ENCODE measurements at regions not wholly inside any gene's neighbourhood (a gene's known extent, or its start where the extent isn't known, plus 50 kb on each side); places are given as distances from the start of the nearest gene placed in this dataset.

GRCh38 chr2:146598791-146599190 is 1246.0 kb upstream of the ACVR2A start:
- no peak for TF ChIP-seq CTCF (conservative IDR thresholded peaks at IDR 0.05; ENCODE audit: low read depth, low read length)
- no peak for TF ChIP-seq EZH2 (IDR thresholded peaks at IDR 0.05; ENCODE audit: low read length, unreplicated experiment)
- TF ChIP-seq EZH2phosphoT487 (IDR thresholded peaks at IDR 0.05; ENCODE audit: borderline replicate concordance, low read length) = no peak

All from PC-3 (cell line).